Fibroblast of lung (primary cell): ENCODE measurements at regions not wholly inside any gene's neighbourhood (a gene's known extent, or its start where the extent isn't known, plus 50 kb on each side); places are given as distances from the start of the nearest gene placed in this dataset.

Experiments
- CTCF ChIP-seq, 2 donors: IDR thresholded peaks in 1 of 2; conservative IDR thresholded peaks in 1 of 2; 1 replicate in 1 of 2; 2 replicates in 1 of 2; pipeline ENCODE4 v1.5.1; 2011 to 2012; ENCODE audit warnings: low read length in 2 of 2, control low read depth in 1 of 2, inconsistent platforms in 1 of 2, low read depth in 1 of 2, mild to moderate bottlenecking in 1 of 2
- EZH2 ChIP-seq: IDR thresholded peaks from 2 replicates; pipeline ENCODE4 v1.5.1; 2012; ENCODE audit warnings: low read length, control low read depth, mild to moderate bottlenecking; ENCODE audit errors: missing control alignments

- no peak for TF ChIP-seq CTCF (conservative IDR thresholded peaks at IDR 0.05 in 1 of 2, IDR thresholded peaks at IDR 0.05 in 1 of 2; ENCODE audit: low read depth in 1 of 2, low read length in 2 of 2)
- no peak for TF ChIP-seq EZH2
These were observed 307.1 kb upstream of the KIRREL3 start for GRCh38 chr11:127307700-127308099.
